ENCODE measurements at regions not wholly inside any gene's neighbourhood (a gene's known extent, or its start where the extent isn't known, plus 50 kb on each side); places are given as distances from the start of the nearest gene placed in this dataset.
"Not testable (repeated sequence)": the region's sequence is repeated elsewhere in the genome, so short reads cannot be mapped to it uniquely, and the experiment has no call there.

GRCh38 chr9:618478-618877 lies 223.0 kb upstream of the DMRT1 start:
- no peaks in the 10 kb centered on the region for H3K36me3 ChIP-seq
- no peaks in the 10 kb centered on the region for H3K9me3 ChIP-seq
- H3K4me3 ChIP-seq = no peak overlapping the region
- H3K4me1 ChIP-seq = peaks cover 0 to 36% (median 12%) of the 10 kb centered on the region in 4 donors
- 86 to 95% (median 91%) methylated on average over 5 of the region's 5 CpGs for WGBS, 5 donors
- no peaks in the 10 kb centered on the region for H3K27me3 ChIP-seq
- peak overlapping the region in 1 of 5 donors; percentile 10 for H3K27ac ChIP-seq
- TF ChIP-seq POLR2A (IDR thresholded peaks at IDR 0.05) = no peak
- no peak for TF ChIP-seq POLR2AphosphoS5 (IDR thresholded peaks at IDR 0.05)
- DNase-seq = no peak
- intact Hi-C loops (cut with DNase I; ENCODE audit: low total_unique reads) = loop anchor here (5.0 kb wide), 1 partner anchor 139 kb away; no protein-coding TSS in a partner anchor

DNA sequence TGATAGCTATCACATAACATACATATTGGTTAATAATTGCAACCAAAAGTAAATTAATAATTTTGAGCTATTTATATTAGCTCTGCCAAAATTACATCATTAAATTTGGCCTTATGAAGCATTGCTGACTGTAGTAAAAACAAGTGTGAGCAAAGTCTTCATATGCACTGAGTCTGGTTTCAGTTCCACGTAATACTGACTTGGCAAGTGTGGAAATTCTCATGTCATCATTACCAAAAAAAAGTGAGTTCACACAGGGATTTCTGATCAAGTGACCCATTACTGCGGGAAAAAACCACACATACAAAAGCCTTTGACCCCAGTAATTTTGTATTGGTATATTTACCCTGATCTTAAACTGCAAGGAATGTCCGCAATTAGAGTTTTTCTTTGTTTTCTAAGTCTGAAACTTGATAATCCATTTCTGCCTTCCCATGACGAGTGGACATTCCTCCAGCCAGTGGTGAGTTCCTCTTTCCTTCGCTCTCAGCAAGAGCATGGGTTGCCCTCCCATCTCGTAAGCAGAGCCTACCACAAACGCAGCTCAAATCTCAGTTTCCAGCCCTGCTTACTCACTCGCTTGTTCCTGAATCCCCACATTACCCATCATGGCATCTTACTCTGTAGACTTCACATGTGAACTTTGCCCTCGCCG lies 220.2 kb upstream of the DMRT1 start:
- H3K36me3 ChIP-seq = no peaks in the 10 kb centered on the region
- intact Hi-C loops (cut with DNase I; ENCODE audit: low total_unique reads) = no loop called here
- H3K4me1 ChIP-seq = peaks cover 0 to 38% (median 7%) of the 10 kb centered on the region in 4 donors
- TF ChIP-seq, protein P1, sequence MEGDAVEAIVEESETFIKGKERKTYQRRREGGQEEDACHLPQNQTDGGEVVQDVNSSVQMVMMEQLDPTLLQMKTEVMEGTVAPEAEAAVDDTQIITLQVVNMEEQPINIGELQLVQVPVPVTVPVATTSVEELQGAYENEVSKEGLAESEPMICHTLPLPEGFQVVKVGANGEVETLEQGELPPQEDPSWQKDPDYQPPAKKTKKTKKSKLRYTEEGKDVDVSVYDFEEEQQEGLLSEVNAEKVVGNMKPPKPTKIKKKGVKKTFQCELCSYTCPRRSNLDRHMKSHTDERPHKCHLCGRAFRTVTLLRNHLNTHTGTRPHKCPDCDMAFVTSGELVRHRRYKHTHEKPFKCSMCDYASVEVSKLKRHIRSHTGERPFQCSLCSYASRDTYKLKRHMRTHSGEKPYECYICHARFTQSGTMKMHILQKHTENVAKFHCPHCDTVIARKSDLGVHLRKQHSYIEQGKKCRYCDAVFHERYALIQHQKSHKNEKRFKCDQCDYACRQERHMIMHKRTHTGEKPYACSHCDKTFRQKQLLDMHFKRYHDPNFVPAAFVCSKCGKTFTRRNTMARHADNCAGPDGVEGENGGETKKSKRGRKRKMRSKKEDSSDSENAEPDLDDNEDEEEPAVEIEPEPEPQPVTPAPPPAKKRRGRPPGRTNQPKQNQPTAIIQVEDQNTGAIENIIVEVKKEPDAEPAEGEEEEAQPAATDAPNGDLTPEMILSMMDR (IDR thresholded peaks at IDR 0.05) = no peak
- TF ChIP-seq POLR2A (IDR thresholded peaks at IDR 0.05) (no peak), EP300 (IDR thresholded peaks at IDR 0.05) (no peak), POLR2AphosphoS5 (IDR thresholded peaks at IDR 0.05) (peak in 2 of 3 donors; percentile 20 to 24)
- WGBS, 5 donors = 66 to 82% (median 75%) methylated on average over 10 of the region's 10 CpGs
- H3K9me3 ChIP-seq = no peaks in the 10 kb centered on the region
- H3K27ac ChIP-seq = peak overlapping the region in 2 of 5 donors; percentile 24 to 26
- H3K27me3 ChIP-seq = no peaks in the 10 kb centered on the region
- H3K4me3 ChIP-seq = no peak overlapping the region
- DNase-seq = peak in 1 of 2 donors; percentile 52

GRCh38 chr9:624935-625500 lies 216.5 kb upstream of the DMRT1 start:
- intact Hi-C loops (cut with DNase I; ENCODE audit: low total_unique reads) = no loop called here
- no peak overlapping the region for H3K4me3 ChIP-seq
- 18 to 35% (median 22%) methylated on average over 7 of the region's 7 CpGs for WGBS, 5 donors

DNA sequence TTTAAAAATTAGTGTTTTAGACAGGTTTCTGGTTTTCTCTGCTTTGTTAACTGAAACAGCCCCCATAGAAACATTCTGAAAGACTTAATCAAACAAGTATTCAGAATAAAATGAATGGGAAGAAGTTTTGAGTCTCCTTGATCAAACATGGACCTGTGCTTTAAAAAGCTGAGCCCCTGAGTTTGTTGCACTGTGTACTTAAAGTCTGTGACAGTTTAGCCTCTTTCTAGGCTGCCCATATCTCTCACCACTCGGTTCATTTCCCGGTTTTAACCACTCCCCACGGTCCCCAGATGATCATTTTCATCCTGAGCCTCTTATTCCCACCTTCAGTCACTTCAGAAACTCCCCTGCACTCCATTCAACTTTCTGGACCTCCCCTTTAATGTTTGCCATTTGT lies 215.9 kb upstream of the DMRT1 start:
- 13 to 34% (median 22%) methylated on average over 3 of the region's 3 CpGs for WGBS, 5 donors
- intact Hi-C loops (cut with DNase I; ENCODE audit: low total_unique reads) = no loop called here
- H3K36me3 ChIP-seq = no peaks in the 10 kb centered on the region
- H3K4me1 ChIP-seq = peaks cover 0 to 48% (median 13%) of the 10 kb centered on the region in 4 donors
- peak overlapping the region in 4 of 5 donors; percentile 7 to 56 (median 50) for H3K27ac ChIP-seq
- DNase-seq = no peak
- no peaks in the 10 kb centered on the region for H3K27me3 ChIP-seq
- TF ChIP-seq EP300 (IDR thresholded peaks at IDR 0.05) (no peak), POLR2AphosphoS5 (IDR thresholded peaks at IDR 0.05) (no peak), POLR2A (IDR thresholded peaks at IDR 0.05) (no peak)
- TF ChIP-seq, protein P1 (IDR thresholded peaks at IDR 0.05) = no peak
- H3K9me3 ChIP-seq = no peaks in the 10 kb centered on the region
- no peak overlapping the region for H3K4me3 ChIP-seq

More at GRCh38 chr9:624935-625500, 216.5 kb upstream of the DMRT1 start:
- H3K27me3 ChIP-seq = no peaks in the 10 kb centered on the region
- H3K4me1 ChIP-seq = peaks cover 0 to 50% (median 13%) of the 10 kb centered on the region in 4 donors
- H3K36me3 ChIP-seq = no peaks in the 10 kb centered on the region
- peak overlapping the region in 2 of 5 donors; percentile 47 to 56 for H3K27ac ChIP-seq
- H3K9me3 ChIP-seq = no peaks in the 10 kb centered on the region
- TF ChIP-seq EP300 (IDR thresholded peaks at IDR 0.05) (no peak), POLR2AphosphoS5 (IDR thresholded peaks at IDR 0.05) (no peak), POLR2A (IDR thresholded peaks at IDR 0.05) (no peak)
- TF ChIP-seq, protein P1 (IDR thresholded peaks at IDR 0.05) = no peak
- no peak for DNase-seq

- H3K27ac ChIP-seq = peak overlapping the region in 4 of 5 donors; percentile 7 to 56 (median 50)
- H3K36me3 ChIP-seq = not testable (repeated sequence)
Observed at GRCh38 chr9:626114-626513, 215.4 kb upstream of the DMRT1 start.

More at GRCh38 chr9:626114-626513, 215.4 kb upstream of the DMRT1 start:
- DNase-seq; H3K9me3 ChIP-seq; H3K27me3 ChIP-seq; H3K4me3 ChIP-seq; intact Hi-C loops (cut with DNase I; ENCODE audit: low total_unique reads): not testable (repeated sequence)
- peaks cover 0 to 43% (median 13%) of the 10 kb centered on the region in 4 donors for H3K4me1 ChIP-seq
- WGBS, 5 donors = 63 to 86% (median 73%) methylated on average over 9 of the region's 9 CpGs
